GM19025 (cell line): ENCODE measurements at regions not wholly inside any gene's neighbourhood (a gene's known extent, or its start where the extent isn't known, plus 50 kb on each side); places are given as distances from the start of the nearest gene placed in this dataset.

Source experiments
- ATAC-seq: cut with Tn5 transposase; IDR thresholded peaks from one replicate; pipeline ENCODE4 v1.9.1; 2021; ENCODE audit warnings: mild to moderate bottlenecking, low read depth, moderate library complexity; ENCODE audit not compliant: unreplicated experiment

- no peak for ATAC-seq
These were observed 500.9 kb upstream of the HTR2A start for GRCh38 chr13:47397739-47398138.

DNA sequence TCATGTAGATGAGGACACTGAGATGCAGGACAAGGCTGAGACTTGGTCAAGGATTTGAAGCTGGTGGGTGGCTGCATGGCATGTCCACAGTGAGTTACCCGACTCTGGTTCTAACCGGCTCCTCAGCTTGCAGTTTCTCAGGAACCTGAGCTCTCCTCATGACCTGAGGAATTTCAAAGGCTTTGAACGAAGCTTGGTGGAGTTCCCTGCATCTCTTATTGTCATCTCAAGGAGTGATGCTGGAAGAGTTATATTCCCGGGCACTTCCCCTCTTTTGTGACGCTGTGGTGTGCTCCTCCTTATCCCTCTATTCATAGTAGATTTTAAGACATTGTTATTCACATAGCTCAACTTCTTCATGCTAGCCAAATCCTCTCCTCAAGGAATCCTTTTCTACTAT is 500.1 kb upstream of the HTR2A start:
- no peak for ATAC-seq

DNA sequence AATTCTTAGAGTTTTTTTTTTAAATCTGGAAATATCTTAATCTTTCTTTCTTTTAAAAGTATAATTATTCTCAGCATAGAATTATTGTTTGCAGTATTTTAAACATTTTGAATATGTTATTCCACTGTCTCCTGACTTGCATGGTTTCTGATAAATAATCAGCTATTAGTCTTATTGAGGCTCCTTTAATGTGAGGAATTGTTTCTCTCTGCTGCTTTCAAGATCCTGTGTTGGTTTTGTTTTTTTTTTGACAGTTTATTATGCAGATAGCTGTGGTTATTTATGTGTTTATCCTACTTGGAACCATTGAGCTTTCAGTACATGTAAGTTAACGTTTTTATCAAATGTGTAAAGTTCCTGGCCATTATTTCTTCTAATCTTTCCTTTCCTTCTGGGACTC is 477.9 kb upstream of the HTR2A start:
- no peak for ATAC-seq

DNA sequence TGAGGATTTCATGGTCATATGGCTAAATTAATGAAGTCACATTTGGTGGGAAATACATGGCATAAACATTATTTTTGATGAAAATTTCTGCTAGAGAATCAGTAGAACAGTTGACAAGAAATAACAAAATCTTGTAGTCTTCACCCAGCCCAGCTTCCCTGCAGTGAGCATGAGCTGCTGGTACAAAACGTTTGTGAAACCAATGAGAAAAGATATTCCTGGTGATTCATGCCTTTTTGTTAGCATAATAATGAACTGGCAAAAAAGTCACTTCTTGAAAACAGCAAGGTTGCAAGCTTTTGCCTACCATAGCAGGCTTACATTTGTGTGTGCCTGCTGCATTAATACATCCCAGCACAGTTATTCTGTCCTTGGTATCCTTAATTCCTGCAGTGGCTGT is 475.9 kb upstream of the HTR2A start:
- no peak for ATAC-seq

DNA sequence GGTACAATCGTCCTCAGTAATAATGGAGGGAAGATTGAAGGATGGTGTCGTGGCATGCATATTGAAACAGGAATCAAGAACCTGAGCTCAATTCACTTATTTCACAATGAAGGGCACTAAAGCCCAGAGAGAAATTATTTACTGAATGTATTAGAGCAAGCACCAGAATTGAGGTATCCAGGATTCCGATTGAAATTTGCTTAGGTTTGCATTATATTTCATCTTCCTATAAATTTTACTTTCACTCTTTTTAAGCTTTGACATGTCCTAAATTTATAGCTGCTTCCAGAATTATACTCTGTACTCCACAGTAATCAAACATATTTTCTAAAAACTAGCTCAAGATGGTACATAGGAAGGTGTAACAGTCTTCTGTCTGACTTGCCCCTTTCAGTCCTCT is 454.9 kb upstream of the HTR2A start:
- no peak for ATAC-seq

DNA sequence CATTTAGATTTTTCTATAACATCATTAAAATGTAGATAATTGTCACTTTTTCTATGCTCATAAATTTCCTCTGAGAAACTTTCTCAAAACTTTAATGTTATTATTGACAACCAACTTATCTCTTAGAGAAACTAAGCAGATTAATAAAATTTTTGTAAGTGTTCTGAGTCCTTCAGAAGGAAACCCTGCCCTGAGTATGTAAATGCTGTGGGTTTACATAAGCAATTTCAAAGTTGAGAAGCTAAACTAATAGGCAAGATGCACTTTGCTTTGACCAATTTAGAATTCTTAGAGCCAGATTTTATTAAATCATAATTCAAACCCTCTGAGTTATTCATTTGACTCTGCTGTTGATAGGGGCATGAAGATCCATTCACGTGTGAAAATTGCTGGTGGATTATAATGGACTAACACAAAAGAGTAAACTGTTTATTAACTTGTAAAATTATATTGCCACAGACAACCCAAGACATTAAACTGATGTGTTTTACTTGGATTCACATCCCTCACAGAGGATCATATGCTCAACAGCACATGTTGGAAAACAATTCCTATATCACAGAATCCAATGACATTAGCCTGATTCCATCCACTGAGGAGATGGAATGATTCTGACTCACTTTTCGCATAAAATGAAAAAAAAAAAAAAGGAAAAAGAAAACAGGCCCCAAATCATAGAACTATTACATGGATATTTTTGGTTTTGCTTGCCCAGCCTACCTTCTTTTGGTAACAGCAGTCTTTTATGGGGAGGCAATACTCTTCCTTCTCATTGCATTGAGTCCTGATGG is 453.7 kb upstream of the HTR2A start:
- no peak for ATAC-seq

GRCh38 chr13:47349211-47349610 is 452.4 kb upstream of the HTR2A start:
- no peak for ATAC-seq

GRCh38 chr13:47337781-47338507 is 441.1 kb upstream of the HTR2A start:
- no peak for ATAC-seq

- ATAC-seq = no peak
These were observed 437.3 kb upstream of the HTR2A start for GRCh38 chr13:47334173-47334572.

DNA sequence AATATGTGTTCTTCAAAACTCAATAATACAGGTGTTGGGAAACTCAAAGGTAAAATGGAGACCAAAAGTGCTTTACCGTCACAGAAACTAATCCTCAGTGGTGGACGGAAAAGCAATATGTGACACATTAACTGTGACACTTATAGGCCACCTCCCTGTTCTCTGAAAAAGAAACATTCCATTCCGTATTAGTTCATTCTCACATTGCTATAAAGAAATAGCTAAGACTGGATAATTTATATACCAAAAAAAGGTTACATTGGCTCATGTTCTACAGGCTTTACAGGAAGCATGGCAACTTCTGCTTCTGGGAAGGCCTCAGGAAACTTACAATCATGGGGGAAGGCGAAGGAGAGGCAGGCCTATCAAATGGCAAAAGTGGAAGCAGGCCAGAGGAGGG is 435.3 kb upstream of the HTR2A start:
- no peak for ATAC-seq

DNA sequence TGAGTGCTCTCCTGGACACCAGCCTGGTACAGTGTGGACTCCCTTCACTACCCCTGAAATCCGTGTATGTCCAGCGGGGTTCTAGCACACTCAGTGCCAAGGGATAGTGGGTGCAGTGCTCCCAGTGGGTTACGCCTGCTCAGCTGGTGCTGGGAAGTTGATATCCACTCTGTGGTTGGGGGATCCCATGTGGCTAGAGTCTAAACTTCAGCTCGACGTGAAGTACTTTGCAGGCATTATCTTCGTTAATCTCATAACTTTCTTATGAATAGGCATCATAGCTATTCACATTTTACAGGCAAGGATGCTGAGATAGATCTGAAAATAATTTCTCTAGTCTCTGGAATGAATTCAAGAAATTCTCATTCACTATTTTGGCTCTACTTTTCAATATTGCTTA is 433.2 kb upstream of the HTR2A start:
- no peak for ATAC-seq

DNA sequence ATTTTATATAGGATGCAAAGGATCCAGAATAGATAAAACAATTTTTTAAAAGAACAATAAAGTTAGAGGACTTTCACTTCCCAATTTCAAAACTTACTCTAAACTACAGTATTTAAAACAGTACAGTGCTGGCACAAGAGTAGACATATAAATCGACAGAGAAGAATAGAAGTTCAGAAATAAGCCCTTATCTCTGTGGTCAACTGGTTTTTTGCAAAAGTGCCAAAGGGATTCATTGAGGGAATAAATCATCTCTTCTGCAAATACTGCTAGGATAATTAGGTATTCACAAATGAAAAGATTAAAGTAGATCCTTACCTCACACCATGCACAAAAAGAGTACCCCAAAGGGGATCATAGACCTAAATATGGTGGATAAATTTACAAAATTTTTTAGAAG is 431.0 kb upstream of the HTR2A start:
- ATAC-seq = no peak

DNA sequence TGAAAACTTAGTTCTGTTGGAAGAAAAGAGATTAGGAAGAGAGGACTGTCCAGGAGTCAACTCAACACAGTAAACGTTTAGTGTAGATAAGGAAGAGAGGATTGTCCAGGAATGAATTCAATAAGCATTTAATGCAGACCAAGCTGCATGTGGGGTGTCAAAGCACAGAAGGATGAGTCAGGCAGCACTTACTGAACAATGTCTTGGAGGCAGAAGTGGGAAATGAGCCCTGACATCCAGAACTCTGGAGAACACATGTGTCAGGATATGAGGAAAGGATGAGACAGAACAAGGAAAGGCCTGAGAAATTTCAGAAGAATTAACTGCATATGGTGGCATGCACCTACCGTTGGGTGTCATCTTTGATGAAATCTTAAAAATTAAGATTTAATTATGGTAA is 429.2 kb upstream of the HTR2A start:
- ATAC-seq = no peak

GRCh38 chr13:47317356-47317755 is 420.5 kb upstream of the HTR2A start:
- ATAC-seq = no peak

DNA sequence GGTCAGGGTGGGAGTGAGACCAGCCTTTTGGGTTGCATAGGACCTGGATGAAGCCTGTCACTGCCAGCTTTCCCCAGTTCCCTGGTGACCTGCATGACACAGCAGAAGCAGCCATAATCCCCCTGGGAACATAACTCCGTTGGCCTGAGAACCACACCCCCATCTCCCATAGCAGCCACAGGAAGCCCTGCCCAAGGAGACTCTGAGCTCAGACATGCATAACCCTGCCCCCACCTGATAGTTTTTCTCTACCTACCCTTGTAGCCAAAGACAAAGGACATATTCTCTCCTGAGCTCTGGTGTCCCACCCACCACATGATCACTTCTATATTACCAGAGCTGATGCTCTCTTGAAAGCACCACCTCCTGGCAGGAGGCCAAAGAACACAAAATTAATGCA is 413.5 kb upstream of the HTR2A start:
- no peak for ATAC-seq

GRCh38 chr13:47306991-47307390 is 410.1 kb upstream of the HTR2A start:
- ATAC-seq = no peak

GRCh38 chr13:47303626-47304025 is 406.8 kb upstream of the HTR2A start:
- no peak for ATAC-seq

DNA sequence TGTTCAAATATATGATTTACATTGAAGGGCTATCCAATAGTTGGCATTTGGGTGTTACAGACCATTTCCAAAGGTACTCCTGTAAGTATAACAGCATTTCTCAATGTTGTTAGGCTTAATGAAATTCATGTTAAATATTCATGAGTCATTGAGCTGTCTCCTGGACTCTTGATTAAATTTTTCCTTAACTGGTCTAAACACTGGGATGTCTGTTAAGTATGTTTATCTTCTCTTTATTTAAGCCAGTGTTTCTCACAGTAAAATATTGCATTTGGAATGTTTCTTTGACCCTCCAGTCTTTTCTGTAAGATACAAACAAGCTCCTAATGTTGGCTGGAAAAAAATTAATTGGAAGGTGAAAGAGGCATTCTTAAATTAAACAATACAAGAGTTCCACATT is 402.5 kb upstream of the HTR2A start:
- no peak for ATAC-seq

DNA sequence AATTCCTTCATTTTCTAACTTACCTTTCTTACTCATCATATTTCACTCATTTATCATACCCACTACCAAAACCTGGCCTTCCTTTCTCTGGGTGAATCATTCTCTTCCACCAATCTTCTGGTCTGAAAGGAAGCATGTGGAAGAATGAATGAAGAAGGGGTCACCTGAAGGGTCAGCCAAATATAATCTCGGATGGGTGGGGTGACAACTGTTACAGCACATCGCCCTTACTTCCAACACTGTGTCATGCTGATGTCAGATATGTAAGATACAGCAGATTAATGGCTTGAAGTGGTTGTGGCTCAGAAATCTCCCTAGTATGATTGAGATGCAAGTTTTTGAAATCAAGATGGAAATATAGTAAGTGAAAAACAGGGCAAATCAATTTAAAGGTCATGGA is 401.7 kb upstream of the HTR2A start:
- no peak for ATAC-seq

- no peak for ATAC-seq
These were observed 397.8 kb upstream of the HTR2A start for GRCh38 chr13:47294691-47295090.

DNA sequence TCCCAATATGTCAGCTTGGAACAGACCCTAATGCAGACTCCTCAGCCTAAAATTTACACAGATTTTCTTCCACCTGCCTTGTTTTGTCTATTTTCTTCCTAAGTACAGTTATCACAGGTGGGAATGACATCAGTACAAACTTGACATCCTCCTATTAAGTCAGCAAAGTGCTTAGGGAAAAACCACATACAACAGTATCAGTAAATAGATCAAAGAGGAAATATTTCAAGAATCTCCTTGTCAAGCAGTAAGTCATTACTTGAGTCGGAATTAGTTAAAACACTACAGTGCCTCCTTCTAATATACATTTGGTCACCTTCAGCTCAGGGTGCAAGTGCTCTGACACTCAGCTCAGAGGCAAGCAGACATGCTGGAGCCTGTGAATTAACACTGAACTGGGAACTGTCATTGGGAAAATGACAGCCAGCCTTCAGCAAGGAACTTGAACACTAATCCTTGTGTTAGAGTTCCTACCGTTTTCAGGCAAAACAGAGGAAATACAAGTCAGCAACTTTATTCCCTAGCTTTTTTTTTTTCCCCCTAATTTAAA is 394.3 kb upstream of the HTR2A start:
- no peak for ATAC-seq

- ATAC-seq = no peak
These were observed 392.7 kb upstream of the HTR2A start for GRCh38 chr13:47289567-47289966.
